GM21576 (cell line): ENCODE measurements at regions not wholly inside any gene's neighbourhood (a gene's known extent, or its start where the extent isn't known, plus 50 kb on each side); places are given as distances from the start of the nearest gene placed in this dataset.

Experiments
- ATAC-seq: cut with Tn5 transposase; IDR thresholded peaks from one replicate; pipeline ENCODE4 v1.9.1; 2021; ENCODE audit warnings: mild to moderate bottlenecking, moderate library complexity; ENCODE audit not compliant: unreplicated experiment

DNA sequence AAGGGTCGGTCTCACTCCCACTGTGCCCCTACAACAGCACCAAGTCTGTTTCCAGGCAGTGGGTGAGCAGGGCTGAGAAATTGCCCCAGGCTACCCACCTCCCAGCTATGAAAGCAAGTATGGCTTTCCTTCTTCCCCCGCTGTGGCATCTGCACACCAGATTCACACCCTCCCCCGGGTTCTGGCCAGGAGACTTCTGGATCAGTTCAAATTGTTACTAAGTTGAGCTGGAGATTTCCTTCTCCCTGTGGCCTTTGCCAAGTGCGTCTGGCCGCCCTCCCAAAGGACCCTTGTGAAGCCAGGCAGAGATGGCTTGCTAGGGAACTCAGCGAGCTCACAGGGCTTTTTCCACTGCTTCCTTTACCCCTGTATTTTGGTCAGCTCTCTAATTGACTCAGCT lies 555.4 kb downstream of the SH2D4B start:
- ATAC-seq = no peak

DNA sequence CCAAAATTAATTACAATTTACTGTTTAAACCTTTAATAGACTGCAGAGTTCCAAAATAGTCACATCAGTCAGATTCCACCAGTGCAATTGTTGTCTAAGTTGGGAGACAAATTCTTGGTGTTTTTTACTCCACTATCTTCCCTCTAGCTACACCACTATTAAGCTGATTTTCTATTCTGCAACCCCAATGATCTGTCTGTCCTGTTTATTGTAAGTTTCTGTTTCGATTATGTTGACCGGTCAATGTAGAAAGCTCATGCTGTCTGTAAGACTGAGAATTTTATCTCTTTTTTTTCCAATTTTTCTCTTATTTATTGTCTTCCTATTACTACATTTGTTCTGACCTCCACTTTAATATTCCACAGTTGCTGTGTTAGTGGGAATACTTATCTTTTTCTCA lies 557.5 kb downstream of the SH2D4B start:
- ATAC-seq = no peak

- no peak for ATAC-seq
Observed at GRCh38 chr10:81096558-81096957, 558.9 kb downstream of the SH2D4B start.

GRCh38 chr10:81101062-81101461 lies 563.4 kb downstream of the SH2D4B start:
- ATAC-seq = no peak

DNA sequence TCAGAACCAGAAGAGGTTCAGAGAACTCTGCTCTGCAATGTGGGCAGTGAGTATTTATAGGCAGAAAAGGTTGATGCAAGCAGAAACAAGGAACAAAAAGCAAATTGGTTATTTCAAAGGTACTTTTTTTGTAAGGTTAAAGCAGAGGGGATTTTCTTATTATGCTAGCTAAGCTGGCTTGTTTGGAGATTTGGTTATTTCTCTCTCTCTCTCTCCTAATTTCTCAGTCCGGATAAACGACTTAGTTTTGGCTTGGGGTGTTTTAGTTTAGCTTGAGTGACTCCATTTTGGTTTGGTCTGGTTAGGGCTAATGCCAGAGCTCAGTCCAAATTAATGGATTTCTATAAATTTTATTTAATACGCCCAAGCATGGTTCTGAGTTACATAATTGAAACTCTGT lies 566.8 kb downstream of the SH2D4B start:
- peak; percentile 29 for ATAC-seq

- ATAC-seq = peak; percentile 77
Observed at GRCh38 chr10:81108516-81109199, 571.0 kb downstream of the SH2D4B start.

DNA sequence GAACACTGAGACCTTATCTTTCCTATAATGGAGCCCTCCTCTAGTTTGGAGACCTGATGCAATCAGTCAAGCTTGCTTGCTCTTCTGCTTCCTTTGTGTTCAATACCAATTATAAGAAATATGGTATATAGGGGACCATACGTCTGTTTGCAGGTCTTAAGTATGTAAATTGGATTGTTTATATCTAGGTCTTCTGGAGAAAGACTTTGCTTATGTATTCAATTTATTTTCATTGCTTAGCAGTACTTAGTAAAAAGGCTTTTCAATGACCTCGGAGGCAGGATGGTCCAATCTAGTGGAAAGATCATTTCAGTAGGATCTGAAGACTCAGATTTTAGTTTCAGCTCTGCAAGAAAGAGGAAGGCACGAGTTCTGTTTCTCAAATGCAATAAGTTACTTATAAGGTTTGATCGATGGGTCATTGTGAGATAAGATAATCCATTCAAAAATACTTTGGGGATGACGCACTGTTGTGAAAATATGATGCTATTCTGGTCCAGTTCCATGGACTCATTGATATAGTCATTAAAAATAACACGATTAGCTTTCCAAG lies 571.6 kb downstream of the SH2D4B start:
- no peak for ATAC-seq

- no peak for ATAC-seq
Observed at GRCh38 chr10:81116201-81116600, 578.5 kb downstream of the SH2D4B start.

DNA sequence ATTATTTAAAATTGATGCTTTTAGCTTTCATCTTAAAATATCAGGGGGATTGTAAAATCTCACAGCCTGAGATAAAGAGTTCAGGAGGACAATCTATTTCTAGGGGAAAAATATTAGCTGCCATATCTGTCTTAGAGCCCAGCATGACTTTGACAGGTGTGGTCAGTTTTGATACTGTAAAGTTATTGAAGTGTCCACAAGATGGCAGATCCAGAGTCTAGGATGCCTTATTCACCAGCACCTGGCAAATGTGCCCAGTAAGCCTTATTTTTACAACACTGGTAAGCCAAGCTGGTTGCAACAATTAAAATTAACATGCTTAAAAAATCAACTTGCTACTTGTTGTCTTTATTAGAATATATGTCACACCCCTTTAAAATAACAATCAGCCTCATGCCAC lies 579.3 kb downstream of the SH2D4B start:
- ATAC-seq = no peak

DNA sequence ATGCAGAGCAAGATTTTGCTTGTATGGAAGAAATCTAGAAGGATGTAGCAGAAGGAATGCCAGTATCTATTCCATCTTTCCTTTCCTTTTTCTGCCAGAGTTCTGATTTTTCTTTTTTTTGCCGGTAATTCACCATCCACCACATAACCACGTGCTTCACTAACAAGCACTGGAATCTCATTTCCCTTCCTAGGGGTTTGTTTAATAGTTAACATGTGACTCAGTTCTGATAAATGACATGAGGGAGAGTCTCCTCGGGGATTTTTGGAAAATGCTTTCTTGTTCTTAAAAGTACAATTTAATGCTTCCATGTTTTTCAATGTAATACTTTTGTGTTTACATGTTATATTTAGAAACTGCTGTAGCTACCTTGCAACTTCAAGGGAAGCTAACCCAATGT lies 590.2 kb downstream of the SH2D4B start:
- no peak for ATAC-seq

GRCh38 chr10:81130014-81130413 lies 592.3 kb downstream of the SH2D4B start:
- no peak for ATAC-seq

DNA sequence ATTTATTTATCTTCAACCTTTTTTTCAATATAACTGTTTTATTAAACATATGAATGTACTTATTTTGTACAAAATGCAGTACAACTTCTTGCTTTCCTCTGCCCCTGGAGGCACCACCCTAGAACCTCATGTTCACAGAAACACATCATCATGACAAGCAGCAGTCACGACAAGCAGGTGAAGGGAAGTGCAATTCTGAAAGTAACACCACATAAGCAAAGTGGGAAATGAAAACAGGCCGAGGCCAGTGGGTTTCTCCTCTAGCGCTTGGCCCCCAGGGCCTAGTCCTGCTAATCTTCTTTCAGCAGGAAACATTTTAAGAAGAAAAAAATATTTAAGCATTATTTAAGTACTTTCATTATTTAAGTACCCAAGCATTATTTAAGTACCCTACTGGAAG lies 598.1 kb downstream of the SH2D4B start:
- ATAC-seq = peak; percentile 94

- ATAC-seq = peak; percentile 27
Observed at GRCh38 chr10:81136261-81136660, 598.6 kb downstream of the SH2D4B start.

- no peak for ATAC-seq
Observed at GRCh38 chr10:81145975-81146374, 608.3 kb downstream of the SH2D4B start.

DNA sequence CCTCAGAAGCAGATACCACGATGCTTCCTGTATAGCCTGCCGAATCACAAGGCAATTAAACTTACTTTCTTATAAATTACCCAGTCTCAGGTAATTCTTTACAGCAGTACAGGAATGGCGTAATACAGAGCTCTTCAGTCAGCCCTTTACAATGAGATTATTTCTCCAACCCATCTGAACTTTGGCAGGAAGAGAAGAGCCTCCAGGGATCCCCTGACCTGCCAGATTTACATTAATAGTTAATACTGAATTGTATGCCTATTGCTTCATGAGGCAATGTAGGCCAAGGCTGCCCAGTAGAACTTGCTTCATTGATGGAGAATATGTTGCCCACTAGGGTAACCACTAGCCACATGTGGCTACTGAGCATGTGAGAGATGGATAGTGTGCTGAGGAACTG lies 608.7 kb downstream of the SH2D4B start:
- ATAC-seq = no peak

DNA sequence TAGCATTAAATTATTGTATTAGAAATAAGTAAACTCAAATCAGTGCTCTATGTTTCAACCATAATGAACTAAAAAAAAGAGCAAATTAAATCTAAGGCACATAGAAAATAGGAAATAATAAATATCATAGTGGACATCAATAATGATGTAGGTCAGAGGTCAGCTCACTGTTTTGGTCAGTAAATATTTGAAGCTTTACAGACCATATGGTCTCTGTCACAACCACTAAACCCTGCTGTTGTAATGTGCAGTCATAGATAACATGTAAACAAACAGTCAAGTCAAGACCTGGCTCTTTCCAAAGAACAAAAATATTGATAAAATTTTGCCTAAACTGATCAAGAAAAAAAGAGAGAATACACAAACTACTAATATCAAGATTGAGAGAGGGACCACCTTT lies 615.0 kb downstream of the SH2D4B start:
- ATAC-seq = no peak

DNA sequence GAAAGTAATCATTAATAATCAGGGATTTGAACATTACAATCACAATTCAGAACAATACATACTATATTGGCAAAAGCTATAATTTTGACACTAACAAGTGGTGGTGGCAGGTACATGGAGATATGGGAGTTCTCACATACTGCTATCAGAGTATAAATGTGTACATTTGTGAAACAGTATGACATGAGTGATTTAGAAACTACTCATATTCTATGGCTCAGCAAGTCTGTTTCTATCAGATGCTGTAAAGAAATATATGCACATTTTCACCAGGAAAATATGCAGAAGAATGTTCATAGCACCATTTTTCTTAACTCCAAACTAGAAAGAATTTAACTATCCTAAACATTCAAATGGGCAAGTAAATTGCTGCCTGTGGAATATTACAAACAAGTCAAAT lies 620.0 kb downstream of the SH2D4B start:
- no peak for ATAC-seq

DNA sequence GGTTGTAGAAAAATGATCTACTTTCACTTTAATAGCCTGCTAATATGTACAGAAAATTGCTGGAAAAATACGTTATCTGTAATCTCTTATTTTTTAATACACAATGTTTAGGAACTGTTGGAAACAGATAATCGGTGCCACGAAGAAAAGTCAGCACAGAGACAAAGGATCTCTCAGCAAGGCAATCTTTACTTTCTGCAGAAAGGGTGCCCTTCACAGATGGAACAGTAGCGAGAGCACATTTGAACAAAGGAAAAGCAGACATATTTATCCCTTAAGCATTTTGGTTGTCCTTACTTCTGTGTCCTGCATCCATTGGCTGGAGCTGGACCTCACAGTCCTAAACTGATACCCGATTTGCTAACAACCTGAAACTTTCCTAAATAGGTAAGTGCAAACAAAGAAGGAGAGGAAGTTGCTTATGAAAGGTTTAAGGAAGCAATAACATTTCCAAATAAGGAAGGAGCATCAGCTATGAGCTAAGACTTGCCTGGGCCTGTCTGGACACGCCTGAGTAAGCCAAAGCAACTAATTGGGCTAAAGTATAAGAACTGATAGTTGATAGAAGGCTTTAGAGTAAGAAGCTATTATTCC lies 640.0 kb downstream of the SH2D4B start:
- ATAC-seq = no peak

- no peak for ATAC-seq
Observed at GRCh38 chr10:81179324-81179723, 641.6 kb downstream of the SH2D4B start.

GRCh38 chr10:81179805-81180452 lies 642.2 kb downstream of the SH2D4B start:
- peak; percentile 63 for ATAC-seq

- ATAC-seq = no peak
Observed at GRCh38 chr10:81182296-81182695, 644.6 kb downstream of the SH2D4B start.

DNA sequence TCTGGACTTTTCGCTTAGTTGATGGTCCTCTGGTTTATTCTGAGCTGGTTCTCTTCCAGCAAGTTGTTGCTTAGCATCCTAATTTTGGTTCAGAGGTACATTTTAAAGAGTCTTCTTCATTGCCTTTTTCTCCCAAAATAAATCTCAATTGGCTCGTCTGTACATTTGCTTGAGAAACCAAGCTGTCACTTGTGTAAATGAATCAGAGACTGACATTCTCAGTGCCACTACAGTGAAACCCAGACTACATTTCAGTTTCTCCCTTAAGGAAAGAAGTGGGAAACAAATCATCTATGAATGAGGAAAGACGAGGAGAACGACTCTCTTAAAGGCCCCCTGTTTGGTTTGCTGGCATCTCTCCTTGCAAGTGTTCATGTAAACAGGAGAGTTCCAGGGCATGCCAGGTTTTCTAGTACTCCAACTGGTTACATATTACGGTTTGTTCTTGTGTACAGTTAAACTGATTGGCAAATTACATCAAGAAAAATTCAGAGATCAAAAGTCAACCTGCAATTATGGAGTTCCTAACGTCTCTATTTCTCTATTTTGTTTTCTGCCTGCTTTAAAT lies 654.6 kb downstream of the SH2D4B start:
- ATAC-seq = no peak
